Liver (tissue), 8 donors: ENCODE measurements at regions not wholly inside any gene's neighbourhood (a gene's known extent, or its start where the extent isn't known, plus 50 kb on each side); places are given as distances from the start of the nearest gene placed in this dataset.

Source experiments
- DNase-seq: peaks from one replicate; pipeline ENCODE4 v3.0.0-alpha.2; 2017; ENCODE audit warnings: low spot score
- H3K27ac ChIP-seq, 2 donors: one replicate each; pipeline ENCODE4 v1.7.0; 2013; ENCODE audit warnings: inconsistent platforms in 2 of 2, low read length in 2 of 2, control low read depth in 1 of 2, low read depth in 1 of 2, mild to moderate bottlenecking in 1 of 2
- H3K27me3 ChIP-seq, 4 donors: one replicate each; pipeline versions ENCODE4 v1.6.1 to v1.7.0; 2013; ENCODE audit warnings: low read length in 3 of 4, inconsistent platforms in 1 of 4, mild to moderate bottlenecking in 1 of 4, moderate library complexity in 1 of 4; ENCODE audit not compliant: control insufficient read depth in 4 of 4, insufficient read depth in 4 of 4
- H3K36me3 ChIP-seq, 4 donors: one replicate each; pipeline versions ENCODE4 v1.6.1 to v1.7.0; 2013; ENCODE audit warnings: low read length in 3 of 4, mild to moderate bottlenecking in 3 of 4, low read depth in 1 of 4, moderate library complexity in 1 of 4; ENCODE audit not compliant: control insufficient read depth in 4 of 4, insufficient read depth in 3 of 4
- H3K4me1 ChIP-seq, 4 donors: one replicate each; pipeline versions ENCODE4 v1.6.1 to v1.7.0; 2013; ENCODE audit warnings: low read length in 3 of 4, mild to moderate bottlenecking in 3 of 4, moderate library complexity in 1 of 4; ENCODE audit not compliant: control insufficient read depth in 4 of 4, insufficient read depth in 4 of 4
- H3K4me3 ChIP-seq, 3 donors: one replicate each; pipeline versions ENCODE4 v1.6.1 to v1.7.0; 2013; ENCODE audit warnings: low read length in 3 of 3, control low read depth in 1 of 3, low read depth in 1 of 3, mild to moderate bottlenecking in 1 of 3
- H3K9ac ChIP-seq, 2 donors: one replicate each; pipeline ENCODE4 v1.7.0; 2013; ENCODE audit warnings: low read length in 2 of 2, mild to moderate bottlenecking in 2 of 2, moderate library complexity in 2 of 2, control low read depth in 1 of 2, low read depth in 1 of 2
- H3K9me3 ChIP-seq, 4 donors: one replicate each; pipeline versions ENCODE4 v1.6.1 to v1.7.0; 2013; ENCODE audit warnings: low read length in 3 of 4; ENCODE audit not compliant: control insufficient read depth in 4 of 4
- ATF3 ChIP-seq: IDR thresholded peaks from 2 replicates; pipeline ENCODE4 v1.6.1; 2016; ENCODE audit warnings: antibody characterized with exemption
- CTCF ChIP-seq: fragments of 150-350 bp; IDR thresholded peaks from 2 replicates; pipeline ENCODE4 v1.5.1; 2017; ENCODE audit warnings: improper control_type of control experiment, low read depth, low read length; ENCODE audit not compliant: missing input control
- EGR1 ChIP-seq, 2 donors: IDR thresholded peaks; 2 replicates each; pipeline ENCODE4 v1.6.1; 2016 to 2018; ENCODE audit warnings: antibody characterized with exemption in 2 of 2, low read depth in 2 of 2
- FOXA1 ChIP-seq: IDR thresholded peaks from 2 replicates; pipeline ENCODE4 v1.6.1; 2016; ENCODE audit warnings: antibody characterized with exemption
- FOXA2 ChIP-seq: IDR thresholded peaks from 2 replicates; pipeline ENCODE4 v1.6.1; 2016; ENCODE audit warnings: antibody characterized with exemption
- HNF4A ChIP-seq, 2 donors: conservative IDR thresholded peaks; 2 replicates each; pipeline ENCODE4 v1.6.1; 2016; ENCODE audit warnings: antibody characterized with exemption in 2 of 2, mild to moderate bottlenecking in 2 of 2
- HNF4G ChIP-seq: IDR thresholded peaks from 2 replicates; pipeline ENCODE4 v1.6.1; 2016; ENCODE audit warnings: antibody characterized with exemption
- JUND ChIP-seq, 2 donors: IDR thresholded peaks; 2 replicates each; pipeline ENCODE4 v1.6.1; 2016; ENCODE audit warnings: antibody characterized with exemption in 2 of 2
- MAX ChIP-seq: IDR thresholded peaks from 2 replicates; pipeline ENCODE4 v1.6.1; 2016; ENCODE audit warnings: antibody characterized with exemption
- NR2F2 ChIP-seq: IDR thresholded peaks from 2 replicates; pipeline ENCODE4 v1.6.1; 2016; ENCODE audit warnings: antibody characterized with exemption
- RAD21 ChIP-seq, 2 donors: IDR thresholded peaks; 2 replicates each; pipeline ENCODE4 v1.6.1; 2016; ENCODE audit warnings: antibody characterized with exemption in 2 of 2, mild to moderate bottlenecking in 2 of 2
- REST ChIP-seq: IDR thresholded peaks from 2 replicates; pipeline ENCODE4 v1.6.1; 2016; ENCODE audit warnings: antibody characterized with exemption, mild to moderate bottlenecking
- RXRA ChIP-seq, 2 donors: IDR thresholded peaks; 2 replicates each; pipeline ENCODE4 v1.6.1; 2017 to 2018; ENCODE audit warnings: antibody characterized with exemption in 2 of 2, mild to moderate bottlenecking in 1 of 2
- TAF1 ChIP-seq: conservative IDR thresholded peaks from 2 replicates; pipeline ENCODE4 v1.6.1; 2016; ENCODE audit warnings: antibody characterized with exemption, mild to moderate bottlenecking
- YY1 ChIP-seq: IDR thresholded peaks from 2 replicates; pipeline ENCODE4 v1.6.1; 2016; ENCODE audit warnings: antibody characterized with exemption, mild to moderate bottlenecking
- ZBTB33 ChIP-seq: IDR thresholded peaks from 2 replicates; pipeline ENCODE4 v1.6.1; 2016; ENCODE audit warnings: antibody characterized with exemption
- WGBS: extraction: QIAGEN DNeasy Blood & Tissue Kit; methylation state at CpG from one replicate; pipeline ENCODE4 v1.1.7; 2013; 5-methylcytosine and 5-hydroxymethylcytosine counted together
- donor health status: healthy.
- donor health status: healthy.
- donor health status: healthy.
- donor health status: healthy.
- donor health status: healthy.

GRCh38 chr2:216792222-216793021 lies 67.4 kb downstream of the TNP1 start:
- no peak overlapping the region for H3K9ac ChIP-seq
- no peak overlapping the region for H3K27ac ChIP-seq
- no peak overlapping the region for H3K4me3 ChIP-seq
- no peaks in the 10 kb centered on the region for H3K36me3 ChIP-seq
- H3K27me3 ChIP-seq: no peaks in the 10 kb centered on the region
- no peak for DNase-seq
- TF ChIP-seq ATF3: no peak
- TF ChIP-seq CTCF: no peak
- TF ChIP-seq ZBTB33: no peak
- TF ChIP-seq JUND (IDR thresholded peaks at IDR 0.05): no peak
- no peak for TF ChIP-seq REST
- TF ChIP-seq HNF4G: no peak
- no peak for TF ChIP-seq NR2F2
- no peak for TF ChIP-seq FOXA1
- TF ChIP-seq HNF4A (conservative IDR thresholded peaks at IDR 0.05): no peak
- no peak for TF ChIP-seq RAD21 (IDR thresholded peaks at IDR 0.05)
- no peak for TF ChIP-seq YY1
- no peak for TF ChIP-seq EGR1 (IDR thresholded peaks at IDR 0.05; ENCODE audit: low read depth in 2 of 2)
- no peak for TF ChIP-seq FOXA2
- no peak for TF ChIP-seq MAX
- TF ChIP-seq RXRA (IDR thresholded peaks at IDR 0.05): no peak
- TF ChIP-seq TAF1: no peak
- WGBS: 73% methylated on average over 8 of the region's 8 CpGs
- no peaks in the 10 kb centered on the region for H3K9me3 ChIP-seq
- H3K4me1 ChIP-seq: no peaks in the 10 kb centered on the region

GRCh38 chr2:216791303-216791702 lies 68.6 kb downstream of the TNP1 start:
- no peak overlapping the region for H3K27ac ChIP-seq
- DNase-seq: no peak
- H3K9me3 ChIP-seq: no peaks in the 10 kb centered on the region
- WGBS: 41% methylated on average over 2 of the region's 2 CpGs
- TF ChIP-seq HNF4A (conservative IDR thresholded peaks at IDR 0.05): no peak
- no peak for TF ChIP-seq EGR1 (IDR thresholded peaks at IDR 0.05; ENCODE audit: low read depth in 2 of 2)
- TF ChIP-seq RXRA (IDR thresholded peaks at IDR 0.05): no peak
- TF ChIP-seq REST: no peak
- no peak for TF ChIP-seq FOXA2
- TF ChIP-seq ATF3: no peak
- no peak overlapping the region for H3K9ac ChIP-seq
- H3K4me3 ChIP-seq: no peak overlapping the region
- H3K36me3 ChIP-seq: no peaks in the 10 kb centered on the region
- no peaks in the 10 kb centered on the region for H3K4me1 ChIP-seq
- H3K27me3 ChIP-seq: no peaks in the 10 kb centered on the region
